Peyer's patch (tissue), 4 donors: ENCODE measurements at regions not wholly inside any gene's neighbourhood (a gene's known extent, or its start where the extent isn't known, plus 50 kb on each side); places are given as distances from the start of the nearest gene placed in this dataset.

Source experiments
- DNase-seq, 3 donors: peaks; one replicate each; pipeline ENCODE4 v3.0.0-alpha.2; 2017 to 2019
- H3K27ac ChIP-seq, 4 donors: fragments of 200-600 bp; sonication (generic); one replicate each; pipeline ENCODE4 v1.5.1; 2016 to 2019
- H3K27me3 ChIP-seq, 2 donors: fragments of 200-600 bp; sonication (generic); one replicate each; pipeline ENCODE4 v1.5.1; 2019
- H3K36me3 ChIP-seq, 3 donors: fragments of 200-600 bp; sonication (generic); one replicate each; pipeline ENCODE4 v1.5.1; 2016 to 2019
- H3K4me1 ChIP-seq, 4 donors: fragments of 200-600 bp; sonication (generic); one replicate each; pipeline ENCODE4 v1.5.1; 2016 to 2019
- H3K4me3 ChIP-seq, 4 donors: fragments of 200-600 bp; sonication (generic); 1 replicate in 3 of 4; 2 replicates in 1 of 4; pipeline ENCODE4 v1.5.1; 2016 to 2019; ENCODE audit warnings: mild to moderate bottlenecking in 1 of 4
- H3K9me3 ChIP-seq, 4 donors: fragments of 200-600 bp; sonication (generic); one replicate each; pipeline ENCODE4 v1.5.1; 2016 to 2019; ENCODE audit warnings: mild to moderate bottlenecking in 1 of 4
- POLR2A ChIP-seq, 2 donors: fragments of 450-650 bp; IDR thresholded peaks; one replicate each; pipeline ENCODE4 v1.5.1; 2017; ENCODE audit warnings: antibody characterized with exemption in 2 of 2, mild to moderate bottlenecking in 2 of 2, moderate library complexity in 2 of 2
- TF ChIP-seq, protein P1 (sequence below), 6 experiments: fragments of 450-650 bp in 4 of 6; fragments of 200-600 bp in 2 of 6; sonication (generic) in 1 of 6; IDR thresholded peaks; one replicate each; pipeline ENCODE4 v1.5.1; 2017 to 2019; ENCODE audit warnings: antibody characterized with exemption in 6 of 6, mild to moderate bottlenecking in 3 of 6, moderate library complexity in 1 of 6

DNA sequence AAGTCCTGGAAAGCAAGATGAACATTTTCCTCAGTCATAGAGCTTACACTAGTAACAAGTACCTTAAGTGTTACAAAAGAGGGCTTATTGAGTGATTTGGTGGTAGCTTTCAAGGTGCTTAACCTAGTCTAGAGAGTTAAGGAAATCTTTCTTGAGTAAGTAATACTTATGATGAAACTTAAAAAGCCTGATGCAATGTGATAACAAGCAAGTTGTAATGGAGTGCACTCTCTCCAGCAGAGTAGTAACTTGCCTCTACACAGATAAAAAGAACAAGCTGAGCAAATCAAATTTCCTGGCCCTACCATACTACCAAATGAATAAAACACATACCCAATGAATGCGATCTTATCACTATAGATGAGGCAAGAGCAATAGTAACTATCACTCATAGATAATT lies 639.9 kb upstream of the FBXO33 start:
- Histone ChIP-seq H3K9me3 (no peaks in the 10 kb centered on the region), H3K27me3 (no peaks in the 10 kb centered on the region), H3K27ac (no peak overlapping the region), H3K4me3 (no peak overlapping the region), H3K4me1 (no peaks in the 10 kb centered on the region), H3K36me3 (no peaks in the 10 kb centered on the region)
- TF ChIP-seq POLR2A (IDR thresholded peaks at IDR 0.05), result no peak
- TF ChIP-seq, protein P1, sequence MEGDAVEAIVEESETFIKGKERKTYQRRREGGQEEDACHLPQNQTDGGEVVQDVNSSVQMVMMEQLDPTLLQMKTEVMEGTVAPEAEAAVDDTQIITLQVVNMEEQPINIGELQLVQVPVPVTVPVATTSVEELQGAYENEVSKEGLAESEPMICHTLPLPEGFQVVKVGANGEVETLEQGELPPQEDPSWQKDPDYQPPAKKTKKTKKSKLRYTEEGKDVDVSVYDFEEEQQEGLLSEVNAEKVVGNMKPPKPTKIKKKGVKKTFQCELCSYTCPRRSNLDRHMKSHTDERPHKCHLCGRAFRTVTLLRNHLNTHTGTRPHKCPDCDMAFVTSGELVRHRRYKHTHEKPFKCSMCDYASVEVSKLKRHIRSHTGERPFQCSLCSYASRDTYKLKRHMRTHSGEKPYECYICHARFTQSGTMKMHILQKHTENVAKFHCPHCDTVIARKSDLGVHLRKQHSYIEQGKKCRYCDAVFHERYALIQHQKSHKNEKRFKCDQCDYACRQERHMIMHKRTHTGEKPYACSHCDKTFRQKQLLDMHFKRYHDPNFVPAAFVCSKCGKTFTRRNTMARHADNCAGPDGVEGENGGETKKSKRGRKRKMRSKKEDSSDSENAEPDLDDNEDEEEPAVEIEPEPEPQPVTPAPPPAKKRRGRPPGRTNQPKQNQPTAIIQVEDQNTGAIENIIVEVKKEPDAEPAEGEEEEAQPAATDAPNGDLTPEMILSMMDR (IDR thresholded peaks at IDR 0.05), result no peak
- DNase-seq, result no peak

DNA sequence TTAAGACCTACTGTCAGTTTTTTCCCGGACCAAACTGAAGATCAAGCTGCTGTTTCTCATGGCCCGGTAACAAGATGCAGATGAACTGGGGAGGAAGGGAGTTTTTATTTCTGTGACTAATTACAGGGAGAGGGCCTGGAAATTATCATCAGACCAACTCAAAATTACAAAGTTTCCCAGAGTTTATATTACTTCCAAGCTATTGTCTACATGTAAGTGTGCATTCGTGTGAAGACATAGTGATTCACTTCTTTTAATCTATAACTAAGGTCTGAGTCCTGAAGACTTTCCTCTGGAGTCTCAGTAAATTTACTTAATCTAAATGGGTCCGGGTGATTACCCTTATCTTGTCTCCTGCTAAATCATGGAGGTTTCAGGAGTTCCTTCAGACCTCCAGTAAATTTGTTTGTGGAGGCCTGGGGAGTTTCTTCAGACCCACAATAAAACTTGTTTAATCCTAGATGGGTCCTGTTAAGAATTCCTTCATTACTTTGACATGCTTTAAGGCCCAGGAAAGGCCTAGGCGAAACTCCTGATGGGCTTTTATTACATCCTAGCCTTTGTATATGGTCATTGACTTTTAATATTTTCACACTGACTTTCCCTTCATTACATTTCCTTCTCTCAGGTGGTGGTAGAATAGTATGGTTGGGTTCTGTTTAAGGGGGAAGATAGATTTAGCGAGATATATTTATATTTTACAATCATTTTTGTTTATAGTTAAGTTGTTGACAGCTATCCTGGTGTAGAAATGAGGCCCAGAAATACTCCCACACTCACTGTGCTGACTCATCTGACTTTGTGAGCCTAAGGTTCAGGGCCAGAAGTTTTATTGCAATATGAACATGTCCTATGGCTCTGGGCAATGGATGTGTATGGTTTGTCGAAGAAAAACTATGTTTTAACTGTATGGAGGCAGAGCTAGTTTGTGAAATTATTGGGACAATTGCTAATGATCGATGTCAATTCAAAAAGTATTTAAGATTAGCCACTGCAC lies 627.0 kb upstream of the FBXO33 start:
- Histone ChIP-seq H3K27ac (no peak overlapping the region), H3K36me3 (no peaks in the 10 kb centered on the region), H3K27me3 (no peaks in the 10 kb centered on the region), H3K4me1 (no peaks in the 10 kb centered on the region), H3K9me3 (no peaks in the 10 kb centered on the region), H3K4me3 (no peak overlapping the region)
- no peak for DNase-seq
- TF ChIP-seq POLR2A (IDR thresholded peaks at IDR 0.05), result no peak
- TF ChIP-seq, protein P1 (IDR thresholded peaks at IDR 0.05), result no peak

GRCh38 chr14:40053416-40053815 lies 621.2 kb upstream of the FBXO33 start:
- no peak overlapping the region for H3K27ac ChIP-seq
- no peak overlapping the region for H3K4me3 ChIP-seq
- no peaks in the 10 kb centered on the region for H3K9me3 ChIP-seq
- no peaks in the 10 kb centered on the region for H3K36me3 ChIP-seq
- H3K4me1 ChIP-seq, result no peaks in the 10 kb centered on the region
- H3K27me3 ChIP-seq, result no peaks in the 10 kb centered on the region
- TF ChIP-seq, protein P1 (IDR thresholded peaks at IDR 0.05), result no peak
- TF ChIP-seq POLR2A (IDR thresholded peaks at IDR 0.05), result no peak
- no peak for DNase-seq

DNA sequence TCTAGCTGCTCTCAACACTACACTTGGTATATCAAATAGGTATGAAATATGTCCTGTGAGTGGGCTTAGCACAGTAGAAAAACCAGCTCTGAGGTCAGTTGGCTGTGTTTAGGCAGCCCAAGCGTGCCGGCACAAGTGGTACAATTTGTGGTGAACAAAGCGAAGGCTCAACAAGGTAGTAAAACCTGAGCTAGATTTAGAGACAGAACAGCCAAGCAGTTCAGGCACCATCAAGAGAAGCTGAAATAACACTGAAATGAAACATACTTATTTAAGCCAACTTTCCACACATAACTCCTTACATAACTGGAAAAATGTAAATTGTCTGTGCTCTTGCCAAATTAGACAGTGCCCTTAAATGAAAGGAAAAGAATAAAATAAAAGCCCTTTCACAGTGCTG lies 596.8 kb upstream of the FBXO33 start:
- no peaks in the 10 kb centered on the region for H3K4me1 ChIP-seq
- H3K9me3 ChIP-seq, result no peaks in the 10 kb centered on the region
- H3K36me3 ChIP-seq, result no peaks in the 10 kb centered on the region
- TF ChIP-seq POLR2A (IDR thresholded peaks at IDR 0.05), result no peak
- TF ChIP-seq, protein P1 (IDR thresholded peaks at IDR 0.05), result no peak
- H3K27me3 ChIP-seq, result no peaks in the 10 kb centered on the region
- H3K27ac ChIP-seq, result no peak overlapping the region
- no peak overlapping the region for H3K4me3 ChIP-seq
- DNase-seq, result no peak

GRCh38 chr14:40025101-40025500 lies 592.9 kb upstream of the FBXO33 start:
- Histone ChIP-seq H3K27ac (no peak overlapping the region), H3K36me3 (no peaks in the 10 kb centered on the region), H3K9me3 (no peaks in the 10 kb centered on the region), H3K27me3 (no peaks in the 10 kb centered on the region), H3K4me1 (no peaks in the 10 kb centered on the region), H3K4me3 (no peak overlapping the region)
- TF ChIP-seq, protein P1 (IDR thresholded peaks at IDR 0.05), result no peak
- TF ChIP-seq POLR2A (IDR thresholded peaks at IDR 0.05), result no peak
- DNase-seq, result no peak
